Tibial artery (tissue), 4 donors: ENCODE measurements at regions not wholly inside any gene's neighbourhood (a gene's known extent, or its start where the extent isn't known, plus 50 kb on each side); places are given as distances from the start of the nearest gene placed in this dataset.

Source experiments
- DNase-seq, 2 donors: peaks; one replicate each; pipeline ENCODE4 v3.0.0-alpha.2; 2019
- H3K27ac ChIP-seq, 2 donors: fragments of 200-600 bp; sonication (generic) in 1 of 2; 1 replicate in 1 of 2; 2 replicates in 1 of 2; pipeline ENCODE4 v1.5.1; 2018 to 2019; ENCODE audit warnings: mild to moderate bottlenecking in 1 of 2
- H3K27me3 ChIP-seq, 2 donors: fragments of 200-600 bp; sonication (generic) in 1 of 2; one replicate each; pipeline versions ENCODE4 v1.5.1 to v1.6.0; 2016 to 2019
- H3K36me3 ChIP-seq, 3 donors: fragments of 200-600 bp; sonication (generic) in 2 of 3; one replicate each; pipeline ENCODE4 v1.5.1; 2016 to 2019; ENCODE audit warnings: mild to moderate bottlenecking in 2 of 3
- H3K4me1 ChIP-seq, 4 donors: fragments of 200-600 bp; sonication (generic) in 2 of 4; 1 replicate in 3 of 4; 2 replicates in 1 of 4; pipeline ENCODE4 v1.5.1; 2016 to 2019
- H3K4me3 ChIP-seq, 2 donors: fragments of 200-600 bp; sonication (generic) in 1 of 2; 1 replicate in 1 of 2; 2 replicates in 1 of 2; pipeline ENCODE4 v1.5.1; 2018 to 2019; ENCODE audit warnings: mild to moderate bottlenecking in 2 of 2
- H3K9me3 ChIP-seq, 3 donors: fragments of 200-600 bp; sonication (generic) in 1 of 3; one replicate each; pipeline ENCODE4 v1.5.1; 2016 to 2019
- CTCF ChIP-seq, 2 experiments: fragments of 200-600 bp in 1 of 2; fragments of 450-650 bp in 1 of 2; IDR thresholded peaks; one replicate each; pipeline ENCODE4 v1.5.1; 2017 to 2019; ENCODE audit warnings: antibody characterized with exemption in 2 of 2, mild to moderate bottlenecking in 1 of 2, moderate library complexity in 1 of 2
- intact Hi-C: fragments of 100-400 bp; cut with DNase I; formaldehyde crosslinking; loops from one replicate; pipeline ENCODE4 v1.15.0; 2023; ENCODE audit warnings: low total_unique reads

GRCh38 chr13:31882794-31883193 is 143.5 kb downstream of the RXFP2 start:
- no peak for TF ChIP-seq CTCF (IDR thresholded peaks at IDR 0.05)
- H3K36me3 ChIP-seq: no peaks in the 10 kb centered on the region
- no peak overlapping the region for H3K4me3 ChIP-seq
- H3K9me3 ChIP-seq: no peaks in the 10 kb centered on the region
- H3K4me1 ChIP-seq: peaks cover 0 to 78% (median 35%) of the 10 kb centered on the region in 4 donors
- no peaks in the 10 kb centered on the region for H3K27me3 ChIP-seq
- no peak for DNase-seq
- intact Hi-C loops: no loop called here
- peak overlapping the region; percentile 21 to 67 for H3K27ac ChIP-seq

- Histone ChIP-seq H3K4me3 (no peak overlapping the region), H3K9me3 (no peaks in the 10 kb centered on the region), H3K36me3 (no peaks in the 10 kb centered on the region), H3K27me3 (no peaks in the 10 kb centered on the region), H3K4me1 (peaks cover 0 to 84% (median 37%) of the 10 kb centered on the region in 4 donors), H3K27ac (peak overlapping the region in 1 of 2 donors; percentile 37)
- DNase-seq: no peak
- intact Hi-C loops: no loop called here
- no peak for TF ChIP-seq CTCF (IDR thresholded peaks at IDR 0.05)
Measured at GRCh38 chr13:31884556-31884955, 145.2 kb downstream of the RXFP2 start.

- intact Hi-C loops: no loop called here
- Histone ChIP-seq H3K4me1 (peaks cover 0 to 78% (median 39%) of the 10 kb centered on the region in 4 donors), H3K27me3 (no peaks in the 10 kb centered on the region), H3K27ac (peak overlapping the region in 1 of 2 donors; percentile 51), H3K36me3 (no peaks in the 10 kb centered on the region), H3K9me3 (no peaks in the 10 kb centered on the region), H3K4me3 (no peak overlapping the region)
- TF ChIP-seq CTCF (IDR thresholded peaks at IDR 0.05): no peak
- no peak for DNase-seq
Measured at GRCh38 chr13:31885994-31886393, 145.6 kb upstream of the FRY start.

- Histone ChIP-seq H3K27ac (peak overlapping the region; percentile 29 to 51), H3K4me1 (peaks cover 0 to 78% (median 46%) of the 10 kb centered on the region in 4 donors), H3K9me3 (no peaks in the 10 kb centered on the region), H3K27me3 (no peaks in the 10 kb centered on the region), H3K36me3 (no peaks in the 10 kb centered on the region), H3K4me3 (no peak overlapping the region)
- no peak for TF ChIP-seq CTCF (IDR thresholded peaks at IDR 0.05)
- no peak for DNase-seq
- intact Hi-C loops: no loop called here
Measured at GRCh38 chr13:31887286-31887685, 144.3 kb upstream of the FRY start.

GRCh38 chr13:31890946-31891345 is 140.6 kb upstream of the FRY start:
- DNase-seq: no peak
- intact Hi-C loops: no loop called here

More at GRCh38 chr13:31890946-31891345, 140.6 kb upstream of the FRY start:
- peak overlapping the region; percentile 24 to 75 for H3K27ac ChIP-seq
- no peaks in the 10 kb centered on the region for H3K9me3 ChIP-seq
- H3K27me3 ChIP-seq: no peaks in the 10 kb centered on the region
- TF ChIP-seq CTCF (IDR thresholded peaks at IDR 0.05): no peak
- H3K4me3 ChIP-seq: no peak overlapping the region
- H3K4me1 ChIP-seq: peaks cover 0 to 74% (median 44%) of the 10 kb centered on the region in 4 donors
- no peaks in the 10 kb centered on the region for H3K36me3 ChIP-seq
